Small intestine (tissue), 7 donors: ENCODE measurements at regions not wholly inside any gene's neighbourhood (a gene's known extent, or its start where the extent isn't known, plus 50 kb on each side); places are given as distances from the start of the nearest gene placed in this dataset.

Experiments used
- DNase-seq, 2 donors: peaks; one replicate each; pipeline versions ENCODE4 v3.0.0 to v3.0.0-alpha.2; 2013
- FAIRE-seq: peaks from 2 replicates; lab custom pipeline; 2012; peaks lifted over from hg19 to GRCh38; lab: Jason Lieb, UNC
- H3K27ac ChIP-seq, 3 donors: one replicate each; pipeline ENCODE4 v1.5.1; 2013; ENCODE audit warnings: low read length in 2 of 3, mild to moderate bottlenecking in 2 of 3, control low read depth in 1 of 3, inconsistent platforms in 1 of 3, low read depth in 1 of 3, moderate library complexity in 1 of 3
- H3K27me3 ChIP-seq, 3 donors: one replicate each; pipeline ENCODE4 v1.6.1; 2013; ENCODE audit warnings: low read length in 3 of 3, inconsistent platforms in 1 of 3; ENCODE audit not compliant: control insufficient read depth in 3 of 3, insufficient read depth in 3 of 3
- H3K36me3 ChIP-seq, 3 donors: one replicate each; pipeline ENCODE4 v1.6.1; 2013; ENCODE audit warnings: low read length in 3 of 3, inconsistent platforms in 1 of 3, low read depth in 1 of 3, mild to moderate bottlenecking in 1 of 3, moderate library complexity in 1 of 3; ENCODE audit not compliant: control insufficient read depth in 3 of 3, insufficient read depth in 2 of 3
- H3K4me1 ChIP-seq, 3 donors: one replicate each; pipeline ENCODE4 v1.6.1; 2013; ENCODE audit warnings: low read length in 2 of 3, inconsistent platforms in 1 of 3, low read depth in 1 of 3, mild to moderate bottlenecking in 1 of 3, moderate library complexity in 1 of 3; ENCODE audit not compliant: control insufficient read depth in 3 of 3, insufficient read depth in 2 of 3
- H3K4me3 ChIP-seq, 3 donors: one replicate each; pipeline ENCODE4 v1.5.1; 2013; ENCODE audit warnings: low read length in 3 of 3, control low read depth in 1 of 3, inconsistent platforms in 1 of 3, low read depth in 1 of 3, mild to moderate bottlenecking in 1 of 3, moderate library complexity in 1 of 3
- H3K9me3 ChIP-seq, 2 donors: one replicate each; pipeline ENCODE4 v1.6.1; 2013; ENCODE audit warnings: low read depth in 1 of 2, low read length in 1 of 2; ENCODE audit not compliant: control insufficient read depth in 2 of 2, insufficient read depth in 1 of 2
- WGBS, 3 donors: extraction: QIAGEN DNeasy Blood & Tissue Kit; methylation state at CpG; one replicate each; pipeline ENCODE4 v1.1.7; 2013; 5-methylcytosine and 5-hydroxymethylcytosine counted together
- donor health status: healthy with polysubstance abuse.
- donor health status: control.
- donor health status: control.
- donor health status: Bipolar disorder and iron deficiency.
- donor health status: healthy.

GRCh38 chr6:104579310-104579863, 280.3 kb downstream of the HACE1 start:
- no peaks in the 10 kb centered on the region for H3K4me1 ChIP-seq
- no peaks in the 10 kb centered on the region for H3K36me3 ChIP-seq
- no peak overlapping the region for H3K27ac ChIP-seq
- 60 to 82% (median 61%) methylated on average over 5 of the region's 5 CpGs for WGBS, 3 donors
- no peaks in the 10 kb centered on the region for H3K27me3 ChIP-seq
- H3K9me3 ChIP-seq, result no peaks in the 10 kb centered on the region
- FAIRE-seq (no peak), DNase-seq (no peak)
- no peak overlapping the region for H3K4me3 ChIP-seq

- Histone ChIP-seq H3K36me3 (no peaks in the 10 kb centered on the region), H3K9me3 (no peaks in the 10 kb centered on the region), H3K27ac (no peak overlapping the region), H3K4me1 (no peaks in the 10 kb centered on the region), H3K27me3 (no peaks in the 10 kb centered on the region), H3K4me3 (no peak overlapping the region)
- FAIRE-seq (no peak), DNase-seq (no peak)
These were observed 284.2 kb downstream of the HACE1 start for GRCh38 chr6:104575536-104575935.

- no peaks in the 10 kb centered on the region for H3K36me3 ChIP-seq
- no peaks in the 10 kb centered on the region for H3K27me3 ChIP-seq
- WGBS, 3 donors, result 19 to 60% (median 44%) methylated on average over 1 of the region's 1 CpG
- no peaks in the 10 kb centered on the region for H3K9me3 ChIP-seq
- no peaks in the 10 kb centered on the region for H3K4me1 ChIP-seq
- no peak overlapping the region for H3K4me3 ChIP-seq
- no peak for FAIRE-seq
- no peak overlapping the region for H3K27ac ChIP-seq
- DNase-seq, result no peak
These were observed 285.5 kb downstream of the HACE1 start for GRCh38 chr6:104574135-104574750.

- no peak for FAIRE-seq
- Histone ChIP-seq H3K4me1 (no peaks in the 10 kb centered on the region), H3K27ac (no peak overlapping the region), H3K36me3 (no peaks in the 10 kb centered on the region), H3K9me3 (no peaks in the 10 kb centered on the region), H3K27me3 (no peaks in the 10 kb centered on the region), H3K4me3 (no peak overlapping the region)
- 73 to 83% (median 81%) methylated on average over 3 of the region's 3 CpGs for WGBS, 3 donors
- DNase-seq, result no peak
These were observed 286.4 kb downstream of the HACE1 start for GRCh38 chr6:104573350-104573749.

- H3K4me3 ChIP-seq, result no peak overlapping the region
- FAIRE-seq (no peak), DNase-seq (no peak)
- 59 to 71% (median 65%) methylated on average over 4 of the region's 4 CpGs for WGBS, 3 donors
- no peak overlapping the region for H3K27ac ChIP-seq
- no peaks in the 10 kb centered on the region for H3K9me3 ChIP-seq
- no peaks in the 10 kb centered on the region for H3K36me3 ChIP-seq
- no peaks in the 10 kb centered on the region for H3K4me1 ChIP-seq
- no peaks in the 10 kb centered on the region for H3K27me3 ChIP-seq
These were observed 286.8 kb downstream of the HACE1 start for GRCh38 chr6:104572901-104573300.

GRCh38 chr6:104566411-104566810, 293.3 kb downstream of the HACE1 start:
- no peaks in the 10 kb centered on the region for H3K4me1 ChIP-seq
- no peak for FAIRE-seq
- H3K36me3 ChIP-seq, result no peaks in the 10 kb centered on the region
- no peaks in the 10 kb centered on the region for H3K27me3 ChIP-seq
- no peaks in the 10 kb centered on the region for H3K9me3 ChIP-seq
- H3K27ac ChIP-seq, result no peak overlapping the region
- WGBS, 3 donors, result 80 to 88% (median 83%) methylated on average over 3 of the region's 3 CpGs
- no peak for DNase-seq
- no peak overlapping the region for H3K4me3 ChIP-seq

GRCh38 chr6:104563306-104563705, 296.4 kb downstream of the HACE1 start:
- 81 to 87% (median 81%) methylated on average over 3 of the region's 3 CpGs for WGBS, 3 donors
- H3K36me3 ChIP-seq, result no peaks in the 10 kb centered on the region
- H3K9me3 ChIP-seq, result no peaks in the 10 kb centered on the region
- H3K27ac ChIP-seq, result no peak overlapping the region
- no peak overlapping the region for H3K4me3 ChIP-seq
- no peaks in the 10 kb centered on the region for H3K27me3 ChIP-seq
- DNase-seq (no peak), FAIRE-seq (no peak)
- H3K4me1 ChIP-seq, result no peaks in the 10 kb centered on the region

GRCh38 chr6:104559435-104560202, 300.1 kb downstream of the HACE1 start:
- H3K27me3 ChIP-seq, result peaks cover 0 to 3% (median 0%) of the 10 kb centered on the region in 3 donors
- DNase-seq (no peak), FAIRE-seq (no peak)
- no peak overlapping the region for H3K4me3 ChIP-seq
- H3K27ac ChIP-seq, result no peak overlapping the region
- no peaks in the 10 kb centered on the region for H3K36me3 ChIP-seq
- no peaks in the 10 kb centered on the region for H3K9me3 ChIP-seq
- H3K4me1 ChIP-seq, result no peaks in the 10 kb centered on the region
- 69 to 83% (median 75%) methylated on average over 3 of the region's 3 CpGs for WGBS, 3 donors
